ENCODE measurements at regions not wholly inside any gene's neighbourhood (a gene's known extent, or its start where the extent isn't known, plus 50 kb on each side); places are given as distances from the start of the nearest gene placed in this dataset.
"Not testable (repeated sequence)": the region's sequence is repeated elsewhere in the genome, so short reads cannot be mapped to it uniquely, and the experiment has no call there.

- no peak for TF ChIP-seq CTCF (IDR thresholded peaks at IDR 0.05; ENCODE audit: low read depth, low read length)
- Histone ChIP-seq H3K27me3 (ENCODE audit: control insufficient read depth, insufficient read depth, low read length) (no peaks in the 10 kb centered on the region), H3K4me3 (ENCODE audit: low read depth, low read length) (no peak overlapping the region), H3K27ac (ENCODE audit: low read depth, low read length) (no peak overlapping the region), H3K9me3 (ENCODE audit: control insufficient read depth, insufficient read depth, low read length) (no peaks in the 10 kb centered on the region)
- DNase-seq (ENCODE audit: low read depth, low spot score), result no peak
- POLR2A ChIA-PET, result no interaction called here
- CTCF ChIA-PET, result no interaction called here
Observed at GRCh38 chr13:84776593-84776992, 894.3 kb upstream of the SLITRK1 start.

GRCh38 chr13:84775920-84776319 lies 893.6 kb upstream of the SLITRK1 start:
- H3K9me3 ChIP-seq (ENCODE audit: control insufficient read depth, insufficient read depth, low read length); H3K27me3 ChIP-seq (ENCODE audit: control insufficient read depth, insufficient read depth, low read length); POLR2A ChIA-PET; CTCF ChIA-PET; H3K27ac ChIP-seq (ENCODE audit: low read depth, low read length); DNase-seq (ENCODE audit: low read depth, low spot score); H3K4me3 ChIP-seq (ENCODE audit: low read depth, low read length): not testable (repeated sequence)

GRCh38 chr13:84774111-84774510 lies 891.8 kb upstream of the SLITRK1 start:
- no peak for DNase-seq (ENCODE audit: low read depth, low spot score)
- CTCF ChIA-PET, result no interaction called here
- Histone ChIP-seq H3K9me3 (ENCODE audit: control insufficient read depth, insufficient read depth, low read length) (no peaks in the 10 kb centered on the region), H3K4me3 (ENCODE audit: low read depth, low read length) (no peak overlapping the region), H3K27me3 (ENCODE audit: control insufficient read depth, insufficient read depth, low read length) (no peaks in the 10 kb centered on the region), H3K27ac (ENCODE audit: low read depth, low read length) (no peak overlapping the region)
- TF ChIP-seq CTCF (IDR thresholded peaks at IDR 0.05; ENCODE audit: low read depth, low read length), result no peak
- POLR2A ChIA-PET, result no interaction called here

- ChIA-PET CTCF (no interaction called here), POLR2A (no interaction called here)
- no peak for TF ChIP-seq CTCF (IDR thresholded peaks at IDR 0.05; ENCODE audit: low read depth, low read length)
- Histone ChIP-seq H3K4me3 (ENCODE audit: low read depth, low read length) (no peak overlapping the region), H3K27me3 (ENCODE audit: control insufficient read depth, insufficient read depth, low read length) (no peaks in the 10 kb centered on the region), H3K9me3 (ENCODE audit: control insufficient read depth, insufficient read depth, low read length) (no peaks in the 10 kb centered on the region), H3K27ac (ENCODE audit: low read depth, low read length) (no peak overlapping the region)
- no peak for DNase-seq (ENCODE audit: low read depth, low spot score)
Observed at GRCh38 chr13:84760956-84761355, 878.7 kb upstream of the SLITRK1 start.

- no peak for TF ChIP-seq CTCF (IDR thresholded peaks at IDR 0.05; ENCODE audit: low read depth, low read length)
- no peaks in the 10 kb centered on the region for H3K27me3 ChIP-seq (ENCODE audit: control insufficient read depth, insufficient read depth, low read length)
- H3K27ac ChIP-seq (ENCODE audit: low read depth, low read length), result no peak overlapping the region
- no peak for DNase-seq (ENCODE audit: low read depth, low spot score)
- H3K4me3 ChIP-seq (ENCODE audit: low read depth, low read length), result no peak overlapping the region
- POLR2A ChIA-PET, result no interaction called here
- CTCF ChIA-PET, result no interaction called here
- no peaks in the 10 kb centered on the region for H3K9me3 ChIP-seq (ENCODE audit: control insufficient read depth, insufficient read depth, low read length)
Observed at GRCh38 chr13:84749126-84749525, 866.9 kb upstream of the SLITRK1 start.

- H3K9me3 ChIP-seq (ENCODE audit: control insufficient read depth, insufficient read depth, low read length), result no peaks in the 10 kb centered on the region
- no peak for TF ChIP-seq CTCF (IDR thresholded peaks at IDR 0.05; ENCODE audit: low read depth, low read length)
- no peak overlapping the region for H3K4me3 ChIP-seq (ENCODE audit: low read depth, low read length)
- H3K27ac ChIP-seq (ENCODE audit: low read depth, low read length), result no peak overlapping the region
- ChIA-PET POLR2A (no interaction called here), CTCF (no interaction called here)
- DNase-seq (ENCODE audit: low read depth, low spot score), result no peak
- H3K27me3 ChIP-seq (ENCODE audit: control insufficient read depth, insufficient read depth, low read length), result no peaks in the 10 kb centered on the region
Observed at GRCh38 chr13:84745051-84745551, 862.8 kb upstream of the SLITRK1 start.
